Neural progenitor cell (in vitro differentiated cells): ENCODE measurements at regions not wholly inside any gene's neighbourhood (a gene's known extent, or its start where the extent isn't known, plus 50 kb on each side); places are given as distances from the start of the nearest gene placed in this dataset.

Experiments
- CTCF ChIP-seq: fragments of 200-600 bp; sonication (generic); IDR thresholded peaks from 2 replicates; pipeline ENCODE4 v1.5.1; 2017; ENCODE audit warnings: antibody characterized with exemption, mild to moderate bottlenecking
- EZH2phosphoT487 ChIP-seq: fragments of 200-600 bp; sonication (generic); IDR thresholded peaks from 2 replicates; pipeline ENCODE4 v1.6.1; 2017; ENCODE audit warnings: antibody characterized with exemption

- no peak for TF ChIP-seq CTCF
- no peak for TF ChIP-seq EZH2phosphoT487
These were observed 103.9 kb upstream of the LRP1B start for GRCh38 chr2:142234741-142235140.
